ENCODE measurements at regions not wholly inside any gene's neighbourhood (a gene's known extent, or its start where the extent isn't known, plus 50 kb on each side); places are given as distances from the start of the nearest gene placed in this dataset.
"Not testable (repeated sequence)": the region's sequence is repeated elsewhere in the genome, so short reads cannot be mapped to it uniquely, and the experiment has no call there.

DNA sequence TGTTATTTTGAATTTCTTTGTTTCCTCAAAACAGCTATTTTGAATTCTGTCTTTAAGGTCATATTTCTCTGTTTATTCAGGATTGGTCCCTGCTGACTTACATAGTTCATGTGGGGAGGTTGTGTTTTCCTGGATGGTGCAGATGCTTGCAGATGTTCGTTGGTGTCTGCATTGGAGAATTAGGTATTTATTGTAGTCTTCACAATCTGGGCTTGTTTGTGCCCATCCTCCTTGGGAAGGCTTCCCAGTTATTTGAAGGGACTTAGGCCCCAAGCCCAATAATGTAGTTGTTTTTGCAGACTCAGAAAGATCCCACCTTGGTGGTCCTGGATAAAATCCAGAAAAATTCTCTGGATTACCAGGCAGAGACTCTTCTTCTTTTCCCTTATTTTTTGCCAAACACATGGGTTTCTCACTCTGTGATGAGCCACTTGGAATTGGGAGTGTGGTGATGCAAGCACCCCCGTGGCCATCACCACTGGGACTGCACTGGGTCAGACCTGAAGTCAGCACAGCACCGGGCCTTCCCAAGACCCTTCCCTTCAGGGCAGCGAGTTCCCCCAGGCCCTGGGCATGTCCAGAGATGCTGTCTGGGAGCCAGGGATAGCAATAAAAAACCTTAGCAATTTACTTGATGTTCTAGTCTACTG lies 81.6 kb upstream of the EZR start:
- Mint-ChIP-seq H3K4me3 (no peak overlapping the region), H3K36me3 (ENCODE audit: low read depth) (peaks cover 14% of the 10 kb centered on the region), H3K9me3 (peaks cover 15% of the 10 kb centered on the region), H3K27ac (no peak overlapping the region), H3K27me3 (no peaks in the 10 kb centered on the region), H3K4me1 (ENCODE audit: low read depth) (no peaks in the 10 kb centered on the region)

DNA sequence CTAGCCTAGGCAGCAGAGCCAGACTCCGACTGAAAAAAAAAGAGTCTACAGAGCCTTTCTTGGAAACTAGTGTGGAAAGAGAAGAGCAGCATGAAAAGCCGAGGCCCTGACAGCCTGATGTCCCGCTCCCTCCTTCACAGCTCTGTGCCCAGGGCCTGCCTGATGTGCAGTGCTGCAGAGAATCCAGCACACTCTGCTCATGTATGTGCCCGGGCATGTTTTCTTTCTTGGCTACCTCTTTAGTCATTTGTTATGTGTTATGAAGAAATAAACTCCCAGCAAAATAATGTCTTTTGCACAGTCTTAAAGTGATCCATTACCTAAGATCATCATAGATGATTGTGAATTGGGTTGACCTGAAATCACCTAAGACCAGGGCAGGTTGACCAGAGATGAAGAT lies 78.1 kb upstream of the EZR start:
- no peaks in the 10 kb centered on the region for H3K4me1 Mint-ChIP-seq (ENCODE audit: low read depth)
- no peak overlapping the region for H3K27ac Mint-ChIP-seq
- no peaks in the 10 kb centered on the region for H3K27me3 Mint-ChIP-seq
- H3K4me3 Mint-ChIP-seq, result no peak overlapping the region
- H3K9me3 Mint-ChIP-seq, result no peaks in the 10 kb centered on the region
- H3K36me3 Mint-ChIP-seq (ENCODE audit: low read depth), result no peaks in the 10 kb centered on the region

DNA sequence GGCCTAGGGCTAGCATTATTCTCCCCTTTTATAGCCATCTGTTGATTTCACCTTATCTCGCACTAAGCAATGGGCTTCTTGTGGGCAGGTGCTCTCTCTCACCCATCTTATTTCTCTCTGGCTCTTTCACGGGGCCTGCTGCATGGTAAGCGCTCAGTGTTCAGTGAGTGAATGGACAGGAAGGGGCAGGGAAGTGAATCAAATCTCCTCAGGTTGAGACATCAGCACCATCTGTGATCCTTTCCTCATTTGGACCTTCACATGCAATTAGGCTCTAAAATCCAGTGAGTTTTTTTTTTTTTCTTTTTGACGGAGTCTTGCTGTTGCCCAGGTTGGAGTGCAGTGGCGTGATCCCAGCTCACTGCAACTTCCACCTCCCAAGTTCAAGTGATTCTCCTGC lies 76.5 kb upstream of the EZR start:
- no peaks in the 10 kb centered on the region for H3K9me3 Mint-ChIP-seq
- H3K36me3 Mint-ChIP-seq (ENCODE audit: low read depth), result no peaks in the 10 kb centered on the region
- no peak overlapping the region for H3K4me3 Mint-ChIP-seq
- H3K27me3 Mint-ChIP-seq, result no peaks in the 10 kb centered on the region
- H3K27ac Mint-ChIP-seq, result no peak overlapping the region
- no peaks in the 10 kb centered on the region for H3K4me1 Mint-ChIP-seq (ENCODE audit: low read depth)

DNA sequence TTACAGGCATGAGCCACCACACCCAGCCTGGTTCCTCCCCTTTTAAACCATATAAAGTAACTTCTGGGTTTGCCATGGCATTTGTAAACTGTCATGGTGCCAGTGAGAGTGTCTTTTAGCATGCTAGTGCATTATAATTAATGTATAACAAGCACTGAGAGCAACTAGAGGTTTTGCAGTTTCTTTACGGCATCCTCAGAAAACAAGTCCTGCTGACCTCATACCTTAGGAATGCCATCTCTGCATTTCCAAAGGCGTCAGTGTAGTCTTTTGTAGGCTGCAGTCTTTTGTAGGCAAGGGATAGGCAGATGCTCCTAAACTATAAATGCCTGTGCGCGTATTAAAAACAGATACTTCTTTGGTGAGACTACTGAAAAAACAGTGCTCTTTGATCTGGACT lies 75.0 kb upstream of the EZR start:
- H3K27me3 Mint-ChIP-seq, result no peaks in the 10 kb centered on the region
- H3K4me1 Mint-ChIP-seq (ENCODE audit: low read depth), result no peaks in the 10 kb centered on the region
- no peak overlapping the region for H3K27ac Mint-ChIP-seq
- no peak overlapping the region for H3K4me3 Mint-ChIP-seq
- H3K36me3 Mint-ChIP-seq (ENCODE audit: low read depth), result no peaks in the 10 kb centered on the region
- no peaks in the 10 kb centered on the region for H3K9me3 Mint-ChIP-seq

DNA sequence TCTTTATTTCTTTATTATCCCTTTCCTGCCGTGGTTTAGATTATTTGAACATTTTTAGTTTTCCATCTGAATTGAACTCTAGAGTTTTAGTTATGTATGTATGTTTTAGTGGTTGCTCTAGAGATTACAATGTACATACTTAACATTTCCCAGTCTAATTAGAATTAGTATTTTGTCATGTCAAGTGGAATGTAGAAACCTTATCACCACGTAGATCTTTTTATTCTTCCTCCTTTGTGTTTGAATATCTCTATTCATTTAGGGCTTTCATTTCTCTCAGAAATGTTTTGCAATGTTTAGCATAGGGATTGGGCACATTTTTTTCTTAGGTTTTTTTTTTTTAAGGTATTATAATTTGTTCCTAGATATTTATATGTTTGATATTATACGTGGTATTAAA lies 73.1 kb upstream of the EZR start:
- Mint-ChIP-seq H3K36me3 (ENCODE audit: low read depth) (no peaks in the 10 kb centered on the region), H3K27ac (no peak overlapping the region), H3K4me1 (ENCODE audit: low read depth) (no peaks in the 10 kb centered on the region), H3K9me3 (no peaks in the 10 kb centered on the region), H3K4me3 (no peak overlapping the region), H3K27me3 (no peaks in the 10 kb centered on the region)

DNA sequence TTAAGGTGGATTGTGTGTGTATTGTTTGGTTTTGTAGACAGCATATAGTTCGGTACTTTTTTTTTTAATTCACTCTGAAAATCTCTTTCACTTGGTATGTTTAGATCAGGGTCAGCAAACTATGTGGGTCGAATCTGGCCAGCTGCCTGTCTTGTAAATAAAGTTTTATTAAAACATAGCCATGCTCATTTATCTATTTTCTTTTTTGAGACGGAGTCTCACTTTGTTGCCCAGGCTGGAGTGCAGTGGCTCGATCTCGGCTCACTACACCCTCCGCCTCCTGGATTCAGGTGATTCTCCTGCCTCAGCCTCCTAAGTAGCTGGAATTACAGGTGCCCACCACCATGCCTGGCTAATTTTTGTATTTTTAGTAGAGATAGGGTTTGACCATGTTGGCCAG lies 72.4 kb upstream of the EZR start:
- H3K27ac Mint-ChIP-seq; H3K9me3 Mint-ChIP-seq; H3K36me3 Mint-ChIP-seq (ENCODE audit: low read depth); H3K4me3 Mint-ChIP-seq; H3K4me1 Mint-ChIP-seq (ENCODE audit: low read depth); H3K27me3 Mint-ChIP-seq: not testable (repeated sequence)

DNA sequence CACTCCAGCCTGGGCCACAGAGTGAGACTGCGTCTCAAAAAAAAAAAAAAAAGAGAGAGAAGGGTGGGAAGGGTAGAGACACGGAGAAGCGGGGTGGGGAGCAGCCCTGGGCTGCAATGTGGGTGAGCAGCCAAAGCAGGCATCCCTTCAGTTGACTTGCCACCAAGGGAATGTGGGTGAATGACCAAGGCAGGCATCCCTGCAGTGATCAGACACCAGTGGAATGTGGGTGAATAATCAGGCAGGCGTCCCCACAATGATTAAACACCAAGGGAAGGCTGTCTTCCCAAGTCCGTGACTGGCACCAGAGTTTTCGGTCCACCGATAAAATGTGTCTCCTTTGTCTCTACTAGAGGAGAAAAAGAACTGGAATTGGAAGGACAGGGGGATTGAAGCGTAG lies 69.0 kb upstream of the EZR start:
- not testable (repeated sequence) for H3K4me3 Mint-ChIP-seq; H3K27me3 Mint-ChIP-seq; H3K9me3 Mint-ChIP-seq; H3K36me3 Mint-ChIP-seq (ENCODE audit: low read depth); H3K4me1 Mint-ChIP-seq (ENCODE audit: low read depth); H3K27ac Mint-ChIP-seq

DNA sequence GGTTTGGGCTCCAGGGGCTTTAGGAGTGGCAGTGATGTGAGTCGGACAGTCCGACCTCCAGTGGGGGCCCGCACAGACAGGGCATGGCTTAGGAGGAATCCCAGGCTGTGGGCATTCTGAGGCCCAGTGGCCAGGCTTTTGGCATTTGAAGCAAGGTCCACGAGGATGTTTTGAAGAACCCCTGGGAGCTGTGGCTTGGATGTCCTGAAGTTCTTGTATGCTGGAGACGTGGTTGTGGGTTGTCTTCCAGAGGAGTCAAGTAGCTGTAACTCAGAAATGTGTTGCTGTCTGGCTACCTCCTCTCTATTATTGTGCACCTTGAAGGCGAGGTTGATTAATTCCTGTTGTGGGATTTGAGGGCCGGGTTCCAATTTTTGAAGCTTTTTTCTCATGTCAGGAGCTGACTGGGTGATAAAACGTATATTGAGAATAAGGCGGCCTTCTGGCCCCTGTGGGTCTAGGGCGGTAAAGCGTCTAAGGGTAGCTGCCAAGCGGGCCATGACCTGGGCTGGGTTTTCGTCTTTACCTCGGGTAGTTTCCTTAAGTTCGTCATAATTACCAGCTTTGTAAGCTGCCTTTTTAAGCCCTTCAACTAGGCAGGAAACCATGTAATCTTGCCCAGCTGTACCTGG lies 67.3 kb upstream of the EZR start:
- peak overlapping the region; percentile 49 for H3K27ac Mint-ChIP-seq
- H3K4me3 Mint-ChIP-seq; H3K27me3 Mint-ChIP-seq; H3K36me3 Mint-ChIP-seq (ENCODE audit: low read depth); H3K9me3 Mint-ChIP-seq; H3K4me1 Mint-ChIP-seq (ENCODE audit: low read depth): not testable (repeated sequence)

DNA sequence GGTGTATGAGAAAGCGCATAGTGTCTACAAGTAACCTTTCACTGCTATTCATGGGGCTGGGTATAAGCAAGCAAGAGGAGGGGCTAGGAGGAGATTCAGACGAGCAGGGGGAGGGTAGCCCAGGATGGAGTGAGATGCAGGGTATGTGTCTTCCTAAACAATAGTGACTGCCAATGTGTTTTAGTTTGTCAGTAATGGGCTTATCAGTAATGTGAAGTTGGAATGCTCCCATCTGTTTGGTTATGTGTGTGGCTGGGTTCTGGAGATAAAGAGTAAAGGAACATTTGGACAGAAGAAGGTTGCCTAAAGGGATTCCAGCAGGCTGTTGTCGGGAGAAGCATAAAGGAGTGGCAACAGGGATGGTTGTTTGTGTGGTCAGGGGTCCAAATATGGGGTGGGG lies 62.7 kb upstream of the EZR start:
- H3K27me3 Mint-ChIP-seq; H3K4me3 Mint-ChIP-seq; H3K36me3 Mint-ChIP-seq (ENCODE audit: low read depth); H3K9me3 Mint-ChIP-seq; H3K27ac Mint-ChIP-seq: not testable (repeated sequence)
- peaks cover 18% of the 10 kb centered on the region for H3K4me1 Mint-ChIP-seq (ENCODE audit: low read depth)

DNA sequence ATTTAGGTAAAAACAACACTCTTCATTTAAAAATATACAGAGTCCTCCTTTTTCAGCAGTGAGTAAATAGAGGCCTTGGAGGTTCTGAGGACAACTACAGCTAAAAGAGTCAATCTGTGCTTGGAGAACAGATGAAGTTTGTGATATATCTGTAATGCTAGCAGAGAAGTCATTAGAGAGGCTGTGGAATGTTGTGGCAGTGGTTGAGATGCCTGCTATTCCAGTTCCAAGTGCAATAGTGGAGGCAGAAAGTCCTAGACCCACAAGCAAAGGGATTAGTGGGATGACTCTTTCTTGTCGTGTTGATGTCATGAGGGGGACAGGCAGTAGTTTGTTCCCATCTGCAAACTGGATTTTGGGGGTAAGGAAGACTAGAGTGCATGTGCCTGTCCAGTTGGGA lies 62.1 kb upstream of the EZR start:
- H3K4me1 Mint-ChIP-seq (ENCODE audit: low read depth), result peaks cover 18% of the 10 kb centered on the region
- not testable (repeated sequence) for H3K27ac Mint-ChIP-seq; H3K36me3 Mint-ChIP-seq (ENCODE audit: low read depth); H3K27me3 Mint-ChIP-seq; H3K4me3 Mint-ChIP-seq; H3K9me3 Mint-ChIP-seq

DNA sequence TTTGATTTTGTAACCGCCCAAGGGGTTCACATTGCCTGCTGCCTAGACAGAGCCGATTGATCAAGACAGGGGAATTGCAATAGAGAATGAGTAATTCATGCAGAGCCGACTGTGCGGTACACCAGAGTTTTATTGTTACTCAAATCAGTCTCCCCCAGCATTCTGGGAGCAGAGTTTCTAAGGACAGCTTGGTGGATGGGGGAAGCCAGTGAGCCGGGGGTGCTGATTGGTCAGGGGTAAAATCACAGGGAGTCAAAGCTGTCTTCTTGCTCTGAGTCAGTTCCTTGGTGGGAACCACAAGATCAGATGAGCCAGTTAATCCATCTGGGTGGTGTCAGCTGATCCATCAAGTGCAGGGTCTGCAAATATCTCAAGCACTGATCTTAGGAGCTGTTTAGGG lies 60.0 kb upstream of the EZR start:
- peaks cover 18% of the 10 kb centered on the region for H3K4me1 Mint-ChIP-seq (ENCODE audit: low read depth)
- peaks cover 5% of the 10 kb centered on the region for H3K9me3 Mint-ChIP-seq
- H3K27ac Mint-ChIP-seq, result peak overlapping the region; percentile 27
- H3K27me3 Mint-ChIP-seq, result no peaks in the 10 kb centered on the region
- peaks cover 4% of the 10 kb centered on the region for H3K36me3 Mint-ChIP-seq (ENCODE audit: low read depth)
- no peak overlapping the region for H3K4me3 Mint-ChIP-seq

DNA sequence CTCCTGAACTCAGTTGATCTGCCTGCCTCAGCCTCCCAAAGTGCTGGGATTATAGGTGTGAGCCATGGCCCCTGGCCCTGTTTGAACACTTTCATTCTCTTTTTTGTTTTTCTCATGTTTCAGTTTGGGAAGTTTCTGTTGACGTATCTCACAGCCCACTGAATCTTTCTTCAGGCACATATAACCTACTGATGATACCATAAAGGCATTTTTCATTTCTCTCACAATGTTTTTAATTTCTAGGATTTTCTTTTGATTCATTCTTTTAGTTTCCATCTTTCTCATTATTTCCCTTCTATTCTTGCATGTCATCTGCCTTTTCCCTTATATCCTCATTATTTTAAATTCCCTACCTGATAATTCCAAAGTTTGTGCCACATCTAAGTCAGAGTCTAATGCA lies 58.5 kb upstream of the EZR start:
- peaks cover 4% of the 10 kb centered on the region for H3K36me3 Mint-ChIP-seq (ENCODE audit: low read depth)
- no peaks in the 10 kb centered on the region for H3K27me3 Mint-ChIP-seq
- peaks cover 18% of the 10 kb centered on the region for H3K4me1 Mint-ChIP-seq (ENCODE audit: low read depth)
- no peak overlapping the region for H3K4me3 Mint-ChIP-seq
- peaks cover 5% of the 10 kb centered on the region for H3K9me3 Mint-ChIP-seq
- peak overlapping the region; percentile 38 for H3K27ac Mint-ChIP-seq

DNA sequence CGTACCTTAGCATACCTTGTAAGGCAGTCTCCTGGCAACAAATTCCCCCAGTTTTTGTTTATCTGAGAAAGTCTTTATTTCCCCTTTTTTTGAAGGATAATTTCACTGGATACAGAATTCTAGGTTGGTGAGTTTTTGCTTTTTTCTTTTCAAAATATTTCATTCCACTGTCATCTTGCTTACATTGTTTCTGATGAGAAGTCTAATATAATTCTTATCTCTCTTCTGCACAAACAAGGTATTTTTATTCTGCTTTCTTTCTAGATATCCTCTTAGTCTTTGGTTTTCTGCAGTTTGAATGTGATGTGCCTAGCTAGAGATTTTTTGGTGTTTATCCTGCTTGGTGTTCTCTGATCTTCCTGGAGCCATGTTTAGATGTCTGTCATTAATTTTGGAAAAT lies 57.7 kb upstream of the EZR start:
- peaks cover 5% of the 10 kb centered on the region for H3K9me3 Mint-ChIP-seq
- no peaks in the 10 kb centered on the region for H3K27me3 Mint-ChIP-seq
- no peak overlapping the region for H3K27ac Mint-ChIP-seq
- H3K4me1 Mint-ChIP-seq (ENCODE audit: low read depth), result peaks cover 18% of the 10 kb centered on the region
- peaks cover 4% of the 10 kb centered on the region for H3K36me3 Mint-ChIP-seq (ENCODE audit: low read depth)
- H3K4me3 Mint-ChIP-seq, result no peak overlapping the region

DNA sequence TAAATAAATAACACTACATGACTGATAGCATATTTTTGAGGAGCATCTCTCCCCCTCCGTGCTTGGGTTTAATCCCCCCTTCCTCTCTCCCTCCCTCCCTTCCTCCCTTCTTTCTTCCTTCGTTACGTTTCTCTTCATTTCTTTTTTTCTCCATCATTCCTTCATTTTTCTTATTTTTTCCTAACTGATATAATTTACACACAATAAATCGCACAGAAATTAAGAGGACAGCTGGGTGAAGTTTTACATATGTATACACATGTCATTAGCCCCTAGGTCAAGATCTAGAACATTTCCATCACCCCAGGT lies 51.4 kb upstream of the EZR start:
- no peaks in the 10 kb centered on the region for H3K27me3 Mint-ChIP-seq
- no peaks in the 10 kb centered on the region for H3K36me3 Mint-ChIP-seq (ENCODE audit: low read depth)
- peaks cover 46% of the 10 kb centered on the region for H3K4me1 Mint-ChIP-seq (ENCODE audit: low read depth)
- H3K4me3 Mint-ChIP-seq, result peak overlapping the region; percentile 85
- peak overlapping the region; percentile 99 for H3K27ac Mint-ChIP-seq
- peaks cover 4% of the 10 kb centered on the region for H3K9me3 Mint-ChIP-seq

DNA sequence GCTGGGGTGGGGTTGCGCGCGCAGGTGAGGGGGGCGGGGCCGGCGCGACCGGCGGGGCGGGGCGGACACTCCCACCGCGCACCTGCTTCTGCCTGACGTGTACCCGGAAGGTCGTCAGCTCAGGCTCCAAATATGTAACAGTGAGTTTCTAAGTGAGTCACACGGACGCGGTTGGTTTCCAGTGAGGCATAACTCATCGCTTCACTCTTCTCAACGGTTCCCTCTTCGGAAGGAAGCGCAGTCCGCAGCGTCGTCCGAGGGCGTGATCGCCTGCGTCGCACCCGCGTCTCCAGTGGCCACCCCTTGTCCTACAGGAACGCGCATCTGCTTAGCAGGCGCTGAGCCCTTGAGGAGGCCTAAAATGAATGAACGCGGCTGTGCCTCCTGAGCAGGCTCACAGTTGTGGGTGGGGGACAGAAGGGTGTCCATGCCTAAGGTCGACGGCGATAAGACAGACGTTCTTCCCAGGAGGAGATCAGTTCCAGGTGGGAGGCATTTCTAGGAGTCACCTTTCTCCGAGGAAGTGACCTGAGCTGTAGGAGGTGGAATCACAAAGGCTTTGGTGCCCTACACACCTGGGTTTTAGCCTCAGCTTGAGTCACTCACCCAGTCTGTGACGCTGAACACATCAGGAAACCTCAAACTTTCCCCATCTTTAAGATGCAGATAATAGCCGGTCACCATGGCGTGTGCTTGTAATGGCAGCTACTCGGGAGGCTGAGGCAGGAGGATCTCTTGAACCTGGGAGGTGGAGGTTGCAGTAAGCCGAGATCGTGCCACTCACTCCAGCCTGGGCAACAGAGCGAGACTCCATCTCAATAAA lies 50.9 kb upstream of the EZR start:
- Mint-ChIP-seq H3K36me3 (ENCODE audit: low read depth) (no peaks in the 10 kb centered on the region), H3K4me1 (ENCODE audit: low read depth) (peaks cover 50% of the 10 kb centered on the region), H3K27me3 (no peaks in the 10 kb centered on the region), H3K27ac (peak overlapping the region; percentile 99), H3K9me3 (peaks cover 4% of the 10 kb centered on the region), H3K4me3 (peak overlapping the region; percentile 85)
